RWPE2 (cell line): ENCODE measurements at regions not wholly inside any gene's neighbourhood (a gene's known extent, or its start where the extent isn't known, plus 50 kb on each side); places are given as distances from the start of the nearest gene placed in this dataset.

Experiments used
- ATAC-seq: fragments of 200-7000 bp; cut with Tn5 transposase; 3 replicates; pipeline ENCODE4 v1.9.1; 2021; ENCODE audit warnings: low read depth
- DNase-seq: peaks from one replicate; pipeline ENCODE4 v3.0.0-alpha.2; 2020; ENCODE audit warnings: low spot score
- H3K27ac ChIP-seq: fragments of 450-650 bp; 2 replicates; pipeline ENCODE4 v1.5.1; 2017; ENCODE audit warnings: mild to moderate bottlenecking; ENCODE audit not compliant: poor library complexity, severe bottlenecking
- H3K27me3 ChIP-seq: fragments of 250-450 bp; sonication (Bioruptor Pico); 2 replicates; pipeline ENCODE4 v1.5.1; 2021; ENCODE audit warnings: mild to moderate bottlenecking, moderate library complexity; ENCODE audit not compliant: insufficient read depth, poor library complexity, severe bottlenecking
- H3K36me3 ChIP-seq: fragments of 250-450 bp; sonication (Bioruptor Pico); 2 replicates; pipeline ENCODE4 v1.5.1; 2020; ENCODE audit warnings: low read depth, mild to moderate bottlenecking, moderate library complexity
- H3K4me1 ChIP-seq: fragments of 250-450 bp; sonication (Bioruptor Pico); 2 replicates; pipeline ENCODE4 v1.5.1; 2021; ENCODE audit warnings: mild to moderate bottlenecking, moderate library complexity; ENCODE audit not compliant: insufficient read depth, poor library complexity, severe bottlenecking
- H3K4me3 ChIP-seq: fragments of 250-450 bp; sonication (Bioruptor Pico); 2 replicates; pipeline ENCODE4 v1.5.1; 2021; ENCODE audit warnings: mild to moderate bottlenecking, moderate library complexity; ENCODE audit not compliant: severe bottlenecking
- H3K9me3 ChIP-seq: fragments of 250-450 bp; sonication (Bioruptor Pico); 2 replicates; pipeline ENCODE4 v1.5.1; 2021; ENCODE audit warnings: mild to moderate bottlenecking, moderate library complexity; ENCODE audit not compliant: severe bottlenecking
- TF ChIP-seq, protein P1 (sequence below): fragments of 450-650 bp; IDR thresholded peaks from one replicate; pipeline ENCODE4 v1.5.1; 2017; ENCODE audit warnings: mild to moderate bottlenecking, moderate library complexity; ENCODE audit not compliant: poor library complexity, severe bottlenecking

DNA sequence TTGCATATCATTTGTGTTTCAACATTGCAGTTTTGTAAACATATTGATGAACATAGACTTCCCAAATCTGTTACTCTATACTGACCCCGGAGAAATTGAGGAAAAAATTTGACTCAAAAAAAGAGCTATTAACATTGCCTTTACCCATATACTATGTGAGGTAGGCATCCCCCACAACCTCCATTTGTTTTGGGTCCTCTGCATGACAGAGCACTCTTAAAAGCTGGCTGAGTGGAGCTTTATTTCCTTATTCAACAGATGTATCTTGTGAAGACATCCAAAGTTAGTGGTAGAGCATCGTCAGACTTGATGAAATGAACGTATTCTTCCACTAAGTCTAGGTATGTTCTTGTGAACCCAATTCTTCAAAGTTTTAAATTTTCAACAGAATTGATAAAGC, 310.5 kb downstream of the CDH9 start:
- Histone ChIP-seq H3K27me3 (no peaks in the 10 kb centered on the region), H3K27ac (no peak overlapping the region), H3K4me1 (no peaks in the 10 kb centered on the region), H3K9me3 (peaks cover 3% of the 10 kb centered on the region), H3K4me3 (no peak overlapping the region), H3K36me3 (no peaks in the 10 kb centered on the region)
- TF ChIP-seq, protein P1, sequence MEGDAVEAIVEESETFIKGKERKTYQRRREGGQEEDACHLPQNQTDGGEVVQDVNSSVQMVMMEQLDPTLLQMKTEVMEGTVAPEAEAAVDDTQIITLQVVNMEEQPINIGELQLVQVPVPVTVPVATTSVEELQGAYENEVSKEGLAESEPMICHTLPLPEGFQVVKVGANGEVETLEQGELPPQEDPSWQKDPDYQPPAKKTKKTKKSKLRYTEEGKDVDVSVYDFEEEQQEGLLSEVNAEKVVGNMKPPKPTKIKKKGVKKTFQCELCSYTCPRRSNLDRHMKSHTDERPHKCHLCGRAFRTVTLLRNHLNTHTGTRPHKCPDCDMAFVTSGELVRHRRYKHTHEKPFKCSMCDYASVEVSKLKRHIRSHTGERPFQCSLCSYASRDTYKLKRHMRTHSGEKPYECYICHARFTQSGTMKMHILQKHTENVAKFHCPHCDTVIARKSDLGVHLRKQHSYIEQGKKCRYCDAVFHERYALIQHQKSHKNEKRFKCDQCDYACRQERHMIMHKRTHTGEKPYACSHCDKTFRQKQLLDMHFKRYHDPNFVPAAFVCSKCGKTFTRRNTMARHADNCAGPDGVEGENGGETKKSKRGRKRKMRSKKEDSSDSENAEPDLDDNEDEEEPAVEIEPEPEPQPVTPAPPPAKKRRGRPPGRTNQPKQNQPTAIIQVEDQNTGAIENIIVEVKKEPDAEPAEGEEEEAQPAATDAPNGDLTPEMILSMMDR: no peak
- ATAC-seq (no peak), DNase-seq (no peak)

DNA sequence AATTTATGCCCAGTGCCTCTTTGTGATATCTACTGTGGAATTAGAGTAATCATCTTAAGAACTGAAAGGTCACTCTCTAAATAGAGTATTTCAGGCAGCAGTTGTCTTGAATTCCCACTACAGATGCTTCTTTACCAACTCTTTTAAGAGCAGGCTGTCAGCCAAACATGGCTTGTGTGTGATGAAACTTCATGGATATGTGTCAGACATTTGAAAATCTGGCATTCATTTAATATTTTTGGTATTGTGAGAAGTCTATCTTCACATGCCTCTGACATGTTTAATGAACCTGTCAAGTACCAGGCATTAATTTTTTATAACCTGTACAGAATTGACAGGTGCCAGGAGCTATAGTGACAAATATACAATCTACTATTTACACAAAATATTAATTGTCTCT, 318.6 kb downstream of the CDH9 start:
- H3K27ac ChIP-seq: no peak overlapping the region

DNA sequence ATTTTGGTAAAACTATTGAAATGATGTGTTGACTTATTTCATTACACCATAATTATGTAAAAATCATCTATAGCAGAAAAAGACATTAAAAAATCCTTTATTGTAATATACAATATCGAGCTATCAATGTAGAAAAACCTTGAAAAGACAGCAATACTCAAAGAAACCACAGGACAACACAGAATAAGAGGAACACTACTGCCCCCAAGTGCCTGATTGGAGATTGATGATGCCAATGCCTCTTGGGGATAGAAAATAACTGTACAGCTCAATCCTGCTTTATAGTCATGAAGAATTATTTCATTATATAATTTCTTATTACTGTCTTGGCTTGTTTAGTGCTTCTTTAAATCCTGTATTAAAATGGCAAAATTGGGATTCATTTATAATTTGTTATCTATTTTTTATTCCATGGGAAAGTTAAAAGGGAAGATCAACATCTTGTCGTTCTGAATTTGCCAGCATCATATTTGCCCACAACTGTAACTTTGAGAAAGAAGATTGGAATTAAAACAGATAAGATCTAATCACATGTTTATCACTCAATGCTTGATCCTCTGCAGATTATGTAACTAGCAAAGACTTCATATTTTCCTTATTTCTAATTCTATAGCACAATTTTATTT, 337.5 kb downstream of the CDH9 start:
- TF ChIP-seq, protein P1: peak; percentile 91
- Histone ChIP-seq H3K27me3 (peaks cover 5% of the 10 kb centered on the region), H3K36me3 (no peaks in the 10 kb centered on the region), H3K27ac (no peak overlapping the region), H3K4me3 (no peak overlapping the region), H3K9me3 (no peaks in the 10 kb centered on the region), H3K4me1 (no peaks in the 10 kb centered on the region)
- no peak for DNase-seq
- ATAC-seq: peak; percentile 78

More for the DNA sequence above, 318.6 kb downstream of the CDH9 start:
- TF ChIP-seq, protein P1: no peak
- ATAC-seq (no peak), DNase-seq (no peak)
- H3K9me3 ChIP-seq: peaks cover 3% of the 10 kb centered on the region
- H3K4me3 ChIP-seq: no peak overlapping the region
- peaks cover 2% of the 10 kb centered on the region for H3K4me1 ChIP-seq
- no peaks in the 10 kb centered on the region for H3K36me3 ChIP-seq
- H3K27me3 ChIP-seq: no peaks in the 10 kb centered on the region

DNA sequence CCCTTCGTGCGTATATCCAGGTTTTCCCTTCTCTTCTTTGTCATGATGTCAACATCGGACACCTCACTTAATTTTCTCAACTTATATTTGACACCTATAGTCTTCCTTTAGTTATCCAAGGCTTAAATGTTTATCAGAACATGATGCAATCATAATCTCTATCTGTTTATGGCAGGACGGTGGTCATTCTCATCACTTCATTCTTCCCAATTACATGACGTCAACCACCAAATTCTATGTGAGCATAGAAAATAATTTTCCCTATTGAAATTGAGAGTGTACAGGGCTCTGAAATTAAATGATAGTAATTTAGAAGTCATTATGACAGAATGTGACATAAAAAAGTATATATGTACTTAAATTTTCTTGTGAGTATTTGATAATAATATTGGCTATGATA, 345.4 kb downstream of the CDH9 start:
- no peak overlapping the region for H3K27ac ChIP-seq
- peaks cover 4% of the 10 kb centered on the region for H3K27me3 ChIP-seq
- no peak overlapping the region for H3K4me3 ChIP-seq
- H3K36me3 ChIP-seq: no peaks in the 10 kb centered on the region
- no peaks in the 10 kb centered on the region for H3K9me3 ChIP-seq
- ATAC-seq (no peak), DNase-seq (no peak)
- TF ChIP-seq, protein P1: no peak
- H3K4me1 ChIP-seq: no peaks in the 10 kb centered on the region

DNA sequence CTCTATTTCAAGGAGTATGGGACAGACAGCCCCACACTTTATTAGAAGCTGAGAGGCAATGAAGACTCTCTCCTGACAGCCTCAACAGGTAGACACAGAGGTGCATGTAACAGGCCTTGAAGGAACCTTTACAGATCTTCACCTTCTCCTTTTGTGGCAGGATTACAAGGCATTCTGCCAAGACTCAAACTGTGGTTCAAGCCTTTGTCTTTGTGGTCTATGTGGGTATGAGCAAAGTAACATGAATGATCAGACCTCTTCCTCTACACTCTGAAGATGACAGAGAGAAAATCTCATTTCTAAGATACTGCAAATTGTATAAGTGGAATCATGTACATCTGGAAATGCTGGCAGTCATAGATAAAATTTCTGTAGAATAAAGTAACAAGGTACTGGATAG, 346.9 kb downstream of the CDH9 start:
- DNase-seq: no peak
- no peaks in the 10 kb centered on the region for H3K4me1 ChIP-seq
- H3K27me3 ChIP-seq: no peaks in the 10 kb centered on the region
- TF ChIP-seq, protein P1: no peak
- H3K4me3 ChIP-seq: no peak overlapping the region
- H3K9me3 ChIP-seq: no peaks in the 10 kb centered on the region
- no peaks in the 10 kb centered on the region for H3K36me3 ChIP-seq
- no peak overlapping the region for H3K27ac ChIP-seq
- no peak for ATAC-seq
